Lower lobe of right lung (tissue), 2 donors: ENCODE measurements at regions not wholly inside any gene's neighbourhood (a gene's known extent, or its start where the extent isn't known, plus 50 kb on each side); places are given as distances from the start of the nearest gene placed in this dataset.
A peak's percentile ranks its signal among the peaks of the same experiment; 100 is the strongest.

ENCODE experiments used
- ATAC-seq, 2 donors: fragments of 200-7000 bp; cut with Tn5 transposase; one replicate each; pipeline ENCODE4 v1.9.1; 2020 to 2022; ENCODE audit warnings: mild to moderate bottlenecking in 2 of 2, moderate library complexity in 2 of 2
- DNase-seq: peaks from one replicate; pipeline ENCODE4 v3.0.0-alpha.2; 2020
- H3K27ac ChIP-seq: fragments of 200-600 bp; one replicate; pipeline ENCODE4 v1.8.0; 2022
- H3K27me3 ChIP-seq: fragments of 200-600 bp; one replicate; pipeline ENCODE4 v1.8.0; 2022; ENCODE audit warnings: low read depth
- H3K36me3 ChIP-seq: fragments of 200-600 bp; one replicate; pipeline ENCODE4 v1.8.0; 2022; ENCODE audit warnings: mild to moderate bottlenecking
- H3K4me1 ChIP-seq: fragments of 200-600 bp; one replicate; pipeline ENCODE4 v1.8.0; 2022
- H3K4me3 ChIP-seq: fragments of 200-600 bp; one replicate; pipeline ENCODE4 v1.8.0; 2022; ENCODE audit warnings: mild to moderate bottlenecking
- H3K9me3 ChIP-seq: fragments of 200-600 bp; one replicate; pipeline ENCODE4 v1.8.0; 2022
- intact Hi-C: fragments of 100-400 bp; cut with DNase I; formaldehyde crosslinking; loops from one replicate; pipeline ENCODE4 v1.11.0; 2022
- TF ChIP-seq, protein P1 (sequence below): fragments of 200-600 bp; IDR thresholded peaks from one replicate; pipeline ENCODE4 v1.8.0; 2022; ENCODE audit warnings: antibody characterized with exemption, mild to moderate bottlenecking
- donor health status: DM: no; HTN: yes; CAD: no; lungs with severe emphysema.

DNA sequence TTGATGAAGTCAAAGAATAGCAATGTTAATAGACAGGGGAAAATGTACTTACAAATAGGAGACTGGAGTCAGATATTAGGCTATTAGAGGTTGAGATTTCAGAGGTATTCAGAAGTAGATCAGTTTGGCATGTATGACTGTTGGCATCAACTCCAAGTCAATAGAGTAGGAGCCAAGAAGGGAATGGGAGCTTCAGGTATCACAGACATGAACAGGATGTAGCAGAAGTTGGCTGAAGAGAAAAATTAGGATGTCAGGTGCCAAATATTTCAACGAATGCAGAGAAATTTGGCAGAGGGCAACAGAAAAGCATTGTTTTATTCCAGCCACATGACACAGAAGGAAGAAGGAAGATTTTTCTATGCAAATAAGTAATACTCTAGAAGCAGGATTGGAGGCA, 69.7 kb downstream of the GLYATL1 start:
- H3K9me3 ChIP-seq = no peaks in the 10 kb centered on the region
- no peak for DNase-seq
- H3K27ac ChIP-seq = no peak overlapping the region
- H3K27me3 ChIP-seq = no peaks in the 10 kb centered on the region
- TF ChIP-seq, protein P1, sequence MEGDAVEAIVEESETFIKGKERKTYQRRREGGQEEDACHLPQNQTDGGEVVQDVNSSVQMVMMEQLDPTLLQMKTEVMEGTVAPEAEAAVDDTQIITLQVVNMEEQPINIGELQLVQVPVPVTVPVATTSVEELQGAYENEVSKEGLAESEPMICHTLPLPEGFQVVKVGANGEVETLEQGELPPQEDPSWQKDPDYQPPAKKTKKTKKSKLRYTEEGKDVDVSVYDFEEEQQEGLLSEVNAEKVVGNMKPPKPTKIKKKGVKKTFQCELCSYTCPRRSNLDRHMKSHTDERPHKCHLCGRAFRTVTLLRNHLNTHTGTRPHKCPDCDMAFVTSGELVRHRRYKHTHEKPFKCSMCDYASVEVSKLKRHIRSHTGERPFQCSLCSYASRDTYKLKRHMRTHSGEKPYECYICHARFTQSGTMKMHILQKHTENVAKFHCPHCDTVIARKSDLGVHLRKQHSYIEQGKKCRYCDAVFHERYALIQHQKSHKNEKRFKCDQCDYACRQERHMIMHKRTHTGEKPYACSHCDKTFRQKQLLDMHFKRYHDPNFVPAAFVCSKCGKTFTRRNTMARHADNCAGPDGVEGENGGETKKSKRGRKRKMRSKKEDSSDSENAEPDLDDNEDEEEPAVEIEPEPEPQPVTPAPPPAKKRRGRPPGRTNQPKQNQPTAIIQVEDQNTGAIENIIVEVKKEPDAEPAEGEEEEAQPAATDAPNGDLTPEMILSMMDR = no peak
- no peak for ATAC-seq
- intact Hi-C loops = no loop called here
- H3K4me3 ChIP-seq = no peak overlapping the region
- H3K4me1 ChIP-seq = peaks cover 10% of the 10 kb centered on the region
- no peaks in the 10 kb centered on the region for H3K36me3 ChIP-seq

DNA sequence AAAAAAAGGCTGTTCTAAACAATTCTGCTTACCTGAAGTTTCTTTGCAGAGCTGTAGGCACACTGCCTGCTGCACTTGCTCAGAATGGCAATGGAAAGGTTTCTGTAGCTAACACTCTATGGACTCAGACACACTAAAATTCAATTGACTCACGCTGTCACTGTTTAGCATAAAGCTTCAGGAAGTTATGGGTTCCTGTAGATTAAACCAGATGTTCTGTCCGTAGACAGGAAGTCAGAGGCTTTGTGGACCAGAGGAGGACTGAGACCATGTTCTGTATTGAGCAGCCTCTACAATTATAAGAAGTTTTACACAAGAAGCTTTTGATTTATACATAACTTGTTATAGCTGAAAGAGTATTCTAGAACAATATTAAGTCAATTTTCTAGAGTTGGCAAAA, 70.4 kb downstream of the GLYATL1 start:
- H3K4me3 ChIP-seq = no peak overlapping the region
- no peak overlapping the region for H3K27ac ChIP-seq
- TF ChIP-seq, protein P1 = no peak
- no peak for DNase-seq
- peak; percentile 20 to 37 for ATAC-seq
- peaks cover 10% of the 10 kb centered on the region for H3K4me1 ChIP-seq
- no peaks in the 10 kb centered on the region for H3K36me3 ChIP-seq
- intact Hi-C loops = no loop called here
- H3K27me3 ChIP-seq = no peaks in the 10 kb centered on the region
- H3K9me3 ChIP-seq = no peaks in the 10 kb centered on the region

DNA sequence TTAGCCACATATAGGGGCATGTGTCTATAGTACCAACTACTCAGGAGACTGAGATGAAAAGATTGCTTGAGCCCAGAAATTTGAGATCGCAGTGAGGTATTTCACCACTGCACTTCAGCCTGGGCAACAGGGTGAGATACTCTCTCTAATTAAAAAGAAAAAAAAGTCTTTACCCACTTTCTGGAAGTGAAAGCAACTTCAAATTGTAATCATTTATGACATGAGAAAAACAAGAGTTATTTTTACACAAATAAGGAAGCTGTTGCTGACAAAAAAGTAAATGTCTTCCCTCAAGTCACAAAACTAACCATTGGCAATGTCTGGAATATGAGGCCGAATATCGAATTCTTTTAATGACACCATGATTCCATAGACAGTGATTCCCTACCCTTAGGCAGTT, 71.4 kb downstream of the GLYATL1 start:
- DNase-seq = no peak
- no peaks in the 10 kb centered on the region for H3K27me3 ChIP-seq
- peaks cover 10% of the 10 kb centered on the region for H3K4me1 ChIP-seq
- no peak overlapping the region for H3K27ac ChIP-seq
- no peaks in the 10 kb centered on the region for H3K36me3 ChIP-seq
- TF ChIP-seq, protein P1 = no peak
- ATAC-seq = no peak
- H3K4me3 ChIP-seq = no peak overlapping the region
- no peaks in the 10 kb centered on the region for H3K9me3 ChIP-seq
- intact Hi-C loops = no loop called here

DNA sequence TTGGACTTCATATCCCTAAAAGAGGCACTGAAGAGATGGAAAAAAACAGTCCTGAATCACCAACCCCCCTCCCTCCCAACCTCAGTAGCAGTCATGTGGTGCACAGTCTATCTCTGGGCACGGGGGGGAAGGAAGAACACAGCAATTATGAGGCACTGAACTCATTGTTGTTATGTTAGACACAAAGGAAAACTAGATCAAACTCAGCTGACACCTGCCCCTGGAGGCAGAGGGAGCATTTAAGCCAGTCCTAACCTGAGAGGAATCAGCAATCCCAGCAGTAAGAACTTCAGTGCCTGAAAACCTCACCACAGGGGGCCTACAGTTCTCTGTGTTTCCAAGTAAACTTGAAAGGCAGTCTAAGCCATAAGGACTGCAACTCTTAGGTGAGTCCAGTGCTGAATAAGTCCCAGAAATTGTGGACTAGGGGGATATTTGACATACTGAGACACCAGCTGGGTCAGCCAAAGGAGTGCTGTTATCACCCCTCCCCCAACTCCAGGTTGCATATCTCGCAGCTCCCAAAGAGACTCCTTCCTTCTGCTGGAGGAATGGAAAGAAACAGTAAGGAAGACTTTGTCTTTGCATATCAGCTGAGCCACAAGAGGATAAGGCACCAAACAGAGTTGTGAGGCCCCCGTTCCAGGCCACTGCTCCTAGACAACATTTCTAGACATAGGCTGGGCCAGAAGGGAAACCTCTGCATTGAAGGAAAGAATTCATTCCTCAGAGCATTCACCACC, 72.5 kb downstream of the GLYATL1 start:
- no peak for DNase-seq
- H3K27ac ChIP-seq = no peak overlapping the region
- ATAC-seq = peak in 1 of 2 donors; percentile 51

DNA sequence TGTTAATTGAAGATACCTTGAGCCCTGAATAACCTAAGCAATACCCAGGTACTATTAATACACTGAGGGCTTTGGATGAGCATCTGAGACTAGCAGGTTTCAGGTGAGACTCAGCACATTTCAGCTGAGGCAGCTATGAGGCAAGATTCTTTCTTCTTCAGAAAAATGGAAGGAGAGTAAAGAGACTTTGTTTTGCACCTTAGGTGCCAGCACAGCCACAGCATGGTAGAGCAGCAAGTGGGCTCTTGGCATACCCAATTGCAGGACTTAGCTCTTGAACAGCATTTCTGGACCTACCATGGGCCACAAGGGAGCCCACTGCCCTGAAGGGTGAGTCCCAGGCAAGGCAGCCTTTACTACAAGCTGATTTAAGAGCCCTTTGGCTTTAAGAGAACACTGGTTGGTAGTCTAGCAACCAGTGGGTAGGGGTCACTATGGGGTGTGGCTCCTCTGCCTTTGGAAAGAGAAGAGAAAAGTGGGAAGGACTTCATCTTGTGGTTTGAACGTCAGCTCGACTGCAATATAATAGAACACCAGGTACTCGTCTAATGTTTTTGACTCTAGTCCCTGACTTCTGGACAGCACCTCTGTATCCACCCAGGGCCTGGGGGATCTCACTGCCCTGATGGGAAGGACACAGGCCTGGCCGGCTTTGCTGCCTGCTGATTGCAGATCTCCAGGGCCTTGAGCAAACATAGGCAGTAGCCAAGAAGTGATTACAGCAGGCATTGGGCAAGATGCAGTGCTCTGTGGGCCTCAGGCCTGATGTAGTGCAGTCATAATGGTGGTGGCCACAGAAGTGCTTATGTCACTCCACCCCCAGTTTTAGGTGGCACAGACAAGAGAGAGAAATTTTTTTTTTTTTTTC, 73.3 kb downstream of the GLYATL1 start:
- intact Hi-C loops = no loop called here
- DNase-seq = peak; percentile 66
- no peaks in the 10 kb centered on the region for H3K36me3 ChIP-seq
- H3K4me1 ChIP-seq = peaks cover 10% of the 10 kb centered on the region
- TF ChIP-seq, protein P1 = no peak
- no peak overlapping the region for H3K4me3 ChIP-seq
- H3K27ac ChIP-seq = peak overlapping the region; percentile 24
- no peaks in the 10 kb centered on the region for H3K9me3 ChIP-seq
- ATAC-seq = peak; percentile 89 to 92
- no peaks in the 10 kb centered on the region for H3K27me3 ChIP-seq

More for the DNA sequence above, 72.5 kb downstream of the GLYATL1 start:
- Histone ChIP-seq H3K36me3 (no peaks in the 10 kb centered on the region), H3K4me3 (no peak overlapping the region), H3K9me3 (no peaks in the 10 kb centered on the region), H3K4me1 (peaks cover 10% of the 10 kb centered on the region), H3K27me3 (no peaks in the 10 kb centered on the region)
- TF ChIP-seq, protein P1 = no peak
- intact Hi-C loops = no loop called here
